SK-N-SH treated with all-trans-retinoic acid at 6 μM for 48 hours (cell line): ENCODE measurements at regions not wholly inside any gene's neighbourhood (a gene's known extent, or its start where the extent isn't known, plus 50 kb on each side); places are given as distances from the start of the nearest gene placed in this dataset.

Source experiments
- ATAC-seq: fragments of 200-7000 bp; cut with Tn5 transposase; 3 replicates; pipeline ENCODE4 v1.9.1; 2020; ENCODE audit warnings: mild to moderate bottlenecking, moderate library complexity
- ARNTL ChIP-seq: fragments of 450-650 bp; formaldehyde crosslinking; IDR thresholded peaks from 2 replicates; pipeline ENCODE4 v1.5.0; 2020; ENCODE audit warnings: low read depth, mild to moderate bottlenecking, moderate library complexity, borderline replicate concordance
- BACH2 ChIP-seq: fragments of 250-450 bp; sonication (Bioruptor Pico); IDR thresholded peaks from 2 replicates; pipeline ENCODE4 v1.9.0; 2021; ENCODE audit warnings: mild to moderate bottlenecking, borderline replicate concordance
- CSDC2 ChIP-seq: fragments of 250-450 bp; sonication (Bioruptor Pico); IDR thresholded peaks from 2 replicates; pipeline ENCODE4 v1.5.0; 2020; ENCODE audit warnings: mild to moderate bottlenecking, moderate library complexity
- ESRRG ChIP-seq: fragments of 250-450 bp; sonication (Bioruptor Pico); IDR thresholded peaks from 2 replicates; pipeline ENCODE4 v1.6.1; 2021; ENCODE audit warnings: mild to moderate bottlenecking
- GLIS3 ChIP-seq: fragments of 250-450 bp; sonication (Bioruptor Pico); IDR thresholded peaks from 2 replicates; pipeline ENCODE4 v1.5.0; 2020; ENCODE audit warnings: mild to moderate bottlenecking, moderate library complexity
- ISL1 ChIP-seq: fragments of 250-450 bp; sonication (Bioruptor Pico); IDR thresholded peaks from 2 replicates; pipeline ENCODE4 v2.1.2; 2022; ENCODE audit warnings: mild to moderate bottlenecking, moderate library complexity
- OSR1 ChIP-seq: fragments of 250-450 bp; sonication (Bioruptor Pico); IDR thresholded peaks from 2 replicates; pipeline ENCODE4 v1.8.0; 2022; ENCODE audit warnings: moderate library complexity, mild to moderate bottlenecking, inconsistent platforms
- PPARA ChIP-seq: fragments of 250-450 bp; sonication (Bioruptor Pico); IDR thresholded peaks from 2 replicates; pipeline ENCODE4 v1.5.0; 2020; ENCODE audit warnings: mild to moderate bottlenecking, borderline replicate concordance
- RARB ChIP-seq: fragments of 250-450 bp; sonication (Bioruptor Pico); IDR thresholded peaks from 2 replicates; pipeline ENCODE4 v1.8.0; 2021; ENCODE audit warnings: mild to moderate bottlenecking, moderate library complexity
- SNAI2 ChIP-seq: fragments of 250-450 bp; sonication (Bioruptor Pico); IDR thresholded peaks from 2 replicates; pipeline ENCODE4 v1.5.0; 2020; ENCODE audit warnings: mild to moderate bottlenecking, moderate library complexity
- TCF4 ChIP-seq: fragments of 250-450 bp; sonication (Bioruptor Pico); IDR thresholded peaks from 2 replicates; pipeline ENCODE4 v1.8.0; 2021; ENCODE audit warnings: mild to moderate bottlenecking, moderate library complexity, borderline replicate concordance
- TOX ChIP-seq: fragments of 250-450 bp; sonication (Bioruptor Pico); IDR thresholded peaks from 2 replicates; pipeline ENCODE4 v1.8.0; 2021; ENCODE audit warnings: mild to moderate bottlenecking, moderate library complexity, borderline replicate concordance
- ZC3H10 ChIP-seq: fragments of 250-450 bp; sonication (Bioruptor Pico); IDR thresholded peaks from 2 replicates; pipeline ENCODE4 v1.5.1; 2021; ENCODE audit warnings: mild to moderate bottlenecking, moderate library complexity
- ZFP3 ChIP-seq: fragments of 250-450 bp; sonication (Bioruptor Pico); IDR thresholded peaks from 2 replicates; pipeline ENCODE4 v1.5.0; 2020; ENCODE audit warnings: mild to moderate bottlenecking, moderate library complexity
- ZFP30 ChIP-seq: fragments of 450-650 bp; formaldehyde crosslinking; IDR thresholded peaks from 2 replicates; pipeline ENCODE4 v1.5.0; 2022; ENCODE audit warnings: mild to moderate bottlenecking, moderate library complexity
- ZNF565 ChIP-seq: fragments of 450-650 bp; formaldehyde crosslinking; conservative IDR thresholded peaks from 2 replicates; pipeline ENCODE4 v1.5.0; 2020; ENCODE audit warnings: low read depth, mild to moderate bottlenecking, moderate library complexity
- ZNF8 ChIP-seq: fragments of 450-650 bp; formaldehyde crosslinking; IDR thresholded peaks from 2 replicates; pipeline ENCODE4 v1.5.0; 2020; ENCODE audit warnings: mild to moderate bottlenecking, moderate library complexity
- TF ChIP-seq, protein P1 (sequence below): fragments of 250-450 bp; sonication (Bioruptor Pico); IDR thresholded peaks from 2 replicates; pipeline ENCODE4 v1.5.1; 2020; ENCODE audit warnings: low read depth, mild to moderate bottlenecking, moderate library complexity
- TF ChIP-seq, protein P2 (sequence below): fragments of 250-450 bp; sonication (Bioruptor Pico); IDR thresholded peaks from 2 replicates; pipeline ENCODE4 v1.8.0; 2021; ENCODE audit warnings: low read depth, mild to moderate bottlenecking, moderate library complexity, borderline replicate concordance
- TF ChIP-seq, protein P3 (sequence below): fragments of 250-450 bp; sonication (Bioruptor Pico); IDR thresholded peaks from 2 replicates; pipeline ENCODE4 v1.5.0; 2020; ENCODE audit warnings: mild to moderate bottlenecking, moderate library complexity
- TF ChIP-seq, protein P4 (sequence below): fragments of 250-450 bp; sonication (Bioruptor Pico); IDR thresholded peaks from 2 replicates; pipeline ENCODE4 v1.8.0; 2020; ENCODE audit warnings: mild to moderate bottlenecking, moderate library complexity, borderline replicate concordance

DNA sequence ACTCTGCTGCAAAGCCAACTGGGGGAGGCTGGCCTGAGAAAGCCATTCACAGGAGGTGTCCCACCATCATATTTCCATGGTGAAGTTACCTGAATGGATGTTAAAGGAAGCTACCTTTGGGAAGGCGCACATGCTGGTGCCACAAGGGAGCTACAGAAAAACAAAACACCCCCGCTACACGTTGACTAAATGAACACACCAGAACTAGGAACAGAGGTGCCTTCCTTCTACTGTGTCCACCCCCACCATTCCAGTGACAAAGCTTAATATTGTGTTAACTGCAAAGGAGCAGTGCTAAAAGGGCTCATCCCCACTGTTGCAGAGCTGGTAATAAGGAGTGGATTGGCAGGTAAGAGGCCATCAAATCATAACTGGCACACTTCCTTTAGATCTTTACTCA lies 420.0 kb upstream of the PODXL start:
- TF ChIP-seq ARNTL (CRISPR knock-in tag) = no peak
- TF ChIP-seq, all 23 proteins: peak for 0
- ATAC-seq = no peak

DNA sequence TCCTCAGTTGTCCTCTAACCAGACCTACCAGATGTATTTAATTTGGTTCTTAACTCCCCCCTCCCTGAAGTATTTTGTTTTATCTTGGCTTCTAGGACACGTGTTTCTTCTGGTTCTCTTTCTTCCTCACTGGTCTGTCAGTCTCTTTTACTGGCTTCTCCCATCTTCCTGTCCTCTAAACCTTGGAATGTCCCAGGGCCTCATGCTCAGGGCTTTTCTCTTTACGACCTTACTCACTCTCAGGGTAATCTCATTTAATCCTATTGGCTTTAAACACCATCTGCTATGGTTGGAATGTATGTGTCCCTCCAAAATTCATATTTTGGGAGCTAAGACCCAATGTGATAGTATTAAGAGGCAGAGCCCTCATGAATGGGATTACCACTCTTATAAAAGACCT lies 418.2 kb upstream of the PODXL start:
- no peak for ATAC-seq
- TF ChIP-seq ZNF565 (no peak), BACH2 (CRISPR knock-in tag) (no peak), ZFP3 (CRISPR knock-in tag) (no peak), ZNF8 (CRISPR knock-in tag) (no peak), ISL1 (CRISPR knock-in tag) (no peak), OSR1 (CRISPR knock-in tag) (no peak), TCF4 (CRISPR knock-in tag) (no peak), TOX (CRISPR knock-in tag) (no peak)
- TF ChIP-seq, protein P1, sequence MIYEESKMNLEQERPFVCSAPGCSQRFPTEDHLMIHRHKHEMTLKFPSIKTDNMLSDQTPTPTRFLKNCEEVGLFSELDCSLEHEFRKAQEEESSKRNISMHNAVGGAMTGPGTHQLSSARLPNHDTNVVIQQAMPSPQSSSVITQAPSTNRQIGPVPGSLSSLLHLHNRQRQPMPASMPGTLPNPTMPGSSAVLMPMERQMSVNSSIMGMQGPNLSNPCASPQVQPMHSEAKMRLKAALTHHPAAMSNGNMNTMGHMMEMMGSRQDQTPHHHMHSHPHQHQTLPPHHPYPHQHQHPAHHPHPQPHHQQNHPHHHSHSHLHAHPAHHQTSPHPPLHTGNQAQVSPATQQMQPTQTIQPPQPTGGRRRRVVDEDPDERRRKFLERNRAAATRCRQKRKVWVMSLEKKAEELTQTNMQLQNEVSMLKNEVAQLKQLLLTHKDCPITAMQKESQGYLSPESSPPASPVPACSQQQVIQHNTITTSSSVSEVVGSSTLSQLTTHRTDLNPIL = no peak
- TF ChIP-seq, protein P2, sequence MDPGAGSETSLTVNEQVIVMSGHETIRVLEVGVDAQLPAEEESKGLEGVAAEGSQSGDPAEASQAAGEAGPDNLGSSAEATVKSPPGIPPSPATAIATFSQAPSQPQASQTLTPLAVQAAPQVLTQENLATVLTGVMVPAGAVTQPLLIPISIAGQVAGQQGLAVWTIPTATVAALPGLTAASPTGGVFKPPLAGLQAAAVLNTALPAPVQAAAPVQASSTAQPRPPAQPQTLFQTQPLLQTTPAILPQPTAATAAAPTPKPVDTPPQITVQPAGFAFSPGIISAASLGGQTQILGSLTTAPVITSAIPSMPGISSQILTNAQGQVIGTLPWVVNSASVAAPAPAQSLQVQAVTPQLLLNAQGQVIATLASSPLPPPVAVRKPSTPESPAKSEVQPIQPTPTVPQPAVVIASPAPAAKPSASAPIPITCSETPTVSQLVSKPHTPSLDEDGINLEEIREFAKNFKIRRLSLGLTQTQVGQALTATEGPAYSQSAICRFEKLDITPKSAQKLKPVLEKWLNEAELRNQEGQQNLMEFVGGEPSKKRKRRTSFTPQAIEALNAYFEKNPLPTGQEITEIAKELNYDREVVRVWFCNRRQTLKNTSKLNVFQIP = no peak

DNA sequence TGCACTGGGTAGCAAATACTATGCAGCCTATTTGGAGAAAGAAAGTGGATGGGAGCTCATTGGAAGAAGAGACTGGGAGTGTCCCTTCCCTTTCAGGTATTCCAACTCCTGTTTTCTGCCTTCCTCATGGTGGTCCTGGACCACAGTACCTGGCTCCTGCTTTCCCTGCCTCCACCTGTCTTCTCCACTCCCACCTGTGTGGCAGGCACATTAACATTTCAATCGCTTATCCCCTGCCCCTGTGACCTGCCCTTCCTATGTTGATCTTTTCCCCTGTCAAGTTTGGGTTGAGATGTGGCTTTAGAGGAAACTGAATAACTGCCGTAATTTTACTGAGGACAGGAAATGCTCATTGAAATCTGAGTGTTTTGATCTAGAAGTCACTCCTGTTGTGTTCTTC lies 415.8 kb upstream of the PODXL start:
- no peak for ATAC-seq
- no peak for TF ChIP-seq ESRRG
- TF ChIP-seq, protein P2 = no peak
- TF ChIP-seq CSDC2 (CRISPR knock-in tag) = no peak
- no peak for TF ChIP-seq ZC3H10
- TF ChIP-seq, protein P3, sequence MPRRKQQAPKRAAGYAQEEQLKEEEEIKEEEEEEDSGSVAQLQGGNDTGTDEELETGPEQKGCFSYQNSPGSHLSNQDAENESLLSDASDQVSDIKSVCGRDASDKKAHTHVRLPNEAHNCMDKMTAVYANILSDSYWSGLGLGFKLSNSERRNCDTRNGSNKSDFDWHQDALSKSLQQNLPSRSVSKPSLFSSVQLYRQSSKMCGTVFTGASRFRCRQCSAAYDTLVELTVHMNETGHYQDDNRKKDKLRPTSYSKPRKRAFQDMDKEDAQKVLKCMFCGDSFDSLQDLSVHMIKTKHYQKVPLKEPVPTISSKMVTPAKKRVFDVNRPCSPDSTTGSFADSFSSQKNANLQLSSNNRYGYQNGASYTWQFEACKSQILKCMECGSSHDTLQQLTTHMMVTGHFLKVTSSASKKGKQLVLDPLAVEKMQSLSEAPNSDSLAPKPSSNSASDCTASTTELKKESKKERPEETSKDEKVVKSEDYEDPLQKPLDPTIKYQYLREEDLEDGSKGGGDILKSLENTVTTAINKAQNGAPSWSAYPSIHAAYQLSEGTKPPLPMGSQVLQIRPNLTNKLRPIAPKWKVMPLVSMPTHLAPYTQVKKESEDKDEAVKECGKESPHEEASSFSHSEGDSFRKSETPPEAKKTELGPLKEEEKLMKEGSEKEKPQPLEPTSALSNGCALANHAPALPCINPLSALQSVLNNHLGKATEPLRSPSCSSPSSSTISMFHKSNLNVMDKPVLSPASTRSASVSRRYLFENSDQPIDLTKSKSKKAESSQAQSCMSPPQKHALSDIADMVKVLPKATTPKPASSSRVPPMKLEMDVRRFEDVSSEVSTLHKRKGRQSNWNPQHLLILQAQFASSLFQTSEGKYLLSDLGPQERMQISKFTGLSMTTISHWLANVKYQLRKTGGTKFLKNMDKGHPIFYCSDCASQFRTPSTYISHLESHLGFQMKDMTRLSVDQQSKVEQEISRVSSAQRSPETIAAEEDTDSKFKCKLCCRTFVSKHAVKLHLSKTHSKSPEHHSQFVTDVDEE = no peak
- TF ChIP-seq SNAI2 = no peak
- no peak for TF ChIP-seq ZFP30 (CRISPR knock-in tag)
- no peak for TF ChIP-seq BACH2 (CRISPR knock-in tag)
- TF ChIP-seq, protein P4, sequence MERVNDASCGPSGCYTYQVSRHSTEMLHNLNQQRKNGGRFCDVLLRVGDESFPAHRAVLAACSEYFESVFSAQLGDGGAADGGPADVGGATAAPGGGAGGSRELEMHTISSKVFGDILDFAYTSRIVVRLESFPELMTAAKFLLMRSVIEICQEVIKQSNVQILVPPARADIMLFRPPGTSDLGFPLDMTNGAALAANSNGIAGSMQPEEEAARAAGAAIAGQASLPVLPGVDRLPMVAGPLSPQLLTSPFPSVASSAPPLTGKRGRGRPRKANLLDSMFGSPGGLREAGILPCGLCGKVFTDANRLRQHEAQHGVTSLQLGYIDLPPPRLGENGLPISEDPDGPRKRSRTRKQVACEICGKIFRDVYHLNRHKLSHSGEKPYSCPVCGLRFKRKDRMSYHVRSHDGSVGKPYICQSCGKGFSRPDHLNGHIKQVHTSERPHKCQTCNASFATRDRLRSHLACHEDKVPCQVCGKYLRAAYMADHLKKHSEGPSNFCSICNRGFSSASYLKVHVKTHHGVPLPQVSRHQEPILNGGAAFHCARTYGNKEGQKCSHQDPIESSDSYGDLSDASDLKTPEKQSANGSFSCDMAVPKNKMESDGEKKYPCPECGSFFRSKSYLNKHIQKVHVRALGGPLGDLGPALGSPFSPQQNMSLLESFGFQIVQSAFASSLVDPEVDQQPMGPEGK (CRISPR knock-in tag) = no peak
- no peak for TF ChIP-seq ZFP3 (CRISPR knock-in tag)
- TF ChIP-seq, protein P1 = no peak
- no peak for TF ChIP-seq TOX (CRISPR knock-in tag)
- no peak for TF ChIP-seq ARNTL (CRISPR knock-in tag)
- no peak for TF ChIP-seq ZNF8 (CRISPR knock-in tag)
- no peak for TF ChIP-seq ZNF565
- TF ChIP-seq GLIS3 = no peak
- no peak for TF ChIP-seq TCF4 (CRISPR knock-in tag)
- TF ChIP-seq PPARA = no peak
- TF ChIP-seq ISL1 (CRISPR knock-in tag) = no peak
- no peak for TF ChIP-seq RARB (CRISPR knock-in tag)
